GM21447 (cell line): ENCODE measurements at regions not wholly inside any gene's neighbourhood (a gene's known extent, or its start where the extent isn't known, plus 50 kb on each side); places are given as distances from the start of the nearest gene placed in this dataset.
"Not testable (repeated sequence)": the region's sequence is repeated elsewhere in the genome, so short reads cannot be mapped to it uniquely, and the experiment has no call there.

Experiments used
- ATAC-seq: cut with Tn5 transposase; IDR thresholded peaks from one replicate; pipeline ENCODE4 v1.9.1; 2021; ENCODE audit not compliant: unreplicated experiment

DNA sequence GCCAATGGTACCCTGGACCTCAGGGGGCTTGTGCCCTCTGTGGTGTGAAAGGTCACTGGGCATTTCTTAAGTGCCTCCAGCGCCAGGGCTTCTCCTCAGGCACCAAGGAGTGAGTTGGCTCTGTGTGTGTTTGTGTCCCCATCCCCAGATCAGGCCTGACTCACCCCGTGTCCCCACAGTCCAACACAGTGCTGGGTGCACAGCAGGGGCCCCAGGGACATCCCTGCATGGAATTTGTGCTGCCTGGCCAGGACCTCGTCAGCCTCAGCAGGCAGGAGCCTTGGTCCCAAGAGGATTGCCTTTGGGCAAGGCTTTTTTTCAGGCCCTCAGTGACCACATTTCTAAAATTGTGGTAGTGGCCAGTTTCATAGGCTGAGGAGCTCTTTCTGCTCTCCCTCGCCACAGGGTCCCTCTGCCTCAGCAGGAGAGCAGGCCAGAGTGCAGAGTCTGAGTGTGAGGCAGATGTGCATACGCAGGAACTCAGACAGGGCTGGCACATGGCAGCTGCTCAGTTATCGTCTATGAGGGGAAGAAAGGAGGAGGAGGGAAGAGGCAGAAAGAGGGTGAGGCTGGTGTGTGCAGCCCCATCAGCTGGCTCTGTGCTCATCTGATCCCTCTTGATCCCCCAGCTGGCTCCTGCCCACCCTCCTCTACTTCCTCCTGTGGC lies 215.6 kb downstream of the RPLP1 start:
- ATAC-seq: no peak

- ATAC-seq: peak; percentile 58
Measured at GRCh38 chr15:69668963-69669362, 216.3 kb downstream of the RPLP1 start.

DNA sequence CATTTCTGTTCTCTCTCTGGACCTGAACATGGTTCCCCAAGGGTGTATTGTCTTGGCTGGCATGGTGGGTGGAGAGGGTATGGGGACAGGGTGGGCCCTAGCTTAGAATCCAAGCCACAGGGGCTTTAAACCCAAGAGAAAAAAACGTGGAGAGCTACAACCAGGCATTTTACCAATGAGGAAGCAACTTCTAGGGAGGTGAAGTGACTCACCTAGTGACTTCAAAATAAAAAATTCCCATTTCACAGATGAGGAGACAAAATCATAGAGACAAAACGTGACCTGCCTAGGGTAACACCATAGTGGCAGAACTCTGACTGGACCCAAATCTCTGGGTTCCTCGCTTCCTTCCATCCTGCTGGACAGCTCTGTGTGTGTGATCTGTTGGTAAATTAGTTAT lies 216.8 kb downstream of the RPLP1 start:
- no peak for ATAC-seq

DNA sequence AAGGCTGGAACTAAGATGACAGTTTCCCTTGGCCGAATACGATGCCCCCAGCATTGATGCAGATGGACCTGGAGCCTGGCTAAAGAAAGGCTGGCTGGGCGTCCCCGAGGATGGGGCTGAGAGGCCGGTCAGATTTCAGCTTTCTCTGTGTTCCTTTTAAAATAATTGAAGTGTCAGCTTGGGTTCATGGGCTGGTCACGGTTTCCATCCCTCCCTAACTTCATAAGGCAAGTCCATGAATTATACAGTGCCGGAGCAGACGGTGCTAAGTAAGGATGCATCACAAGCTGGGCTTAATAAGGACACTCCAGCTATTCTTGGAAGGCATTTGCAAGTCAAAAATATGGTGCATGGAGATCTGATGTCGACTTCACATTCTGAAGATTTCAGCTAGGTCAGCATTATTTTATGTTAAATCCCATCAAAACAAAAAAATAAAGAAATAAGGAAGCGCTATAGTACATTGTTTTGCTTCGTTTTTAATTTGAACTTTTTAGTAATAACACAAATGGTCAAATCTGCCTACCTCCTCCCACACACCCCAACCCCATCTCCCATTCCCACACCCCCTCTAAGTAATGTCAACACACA lies 220.8 kb downstream of the RPLP1 start:
- ATAC-seq: no peak

- no peak for ATAC-seq
Measured at GRCh38 chr15:69675731-69676130, 223.1 kb downstream of the RPLP1 start.

DNA sequence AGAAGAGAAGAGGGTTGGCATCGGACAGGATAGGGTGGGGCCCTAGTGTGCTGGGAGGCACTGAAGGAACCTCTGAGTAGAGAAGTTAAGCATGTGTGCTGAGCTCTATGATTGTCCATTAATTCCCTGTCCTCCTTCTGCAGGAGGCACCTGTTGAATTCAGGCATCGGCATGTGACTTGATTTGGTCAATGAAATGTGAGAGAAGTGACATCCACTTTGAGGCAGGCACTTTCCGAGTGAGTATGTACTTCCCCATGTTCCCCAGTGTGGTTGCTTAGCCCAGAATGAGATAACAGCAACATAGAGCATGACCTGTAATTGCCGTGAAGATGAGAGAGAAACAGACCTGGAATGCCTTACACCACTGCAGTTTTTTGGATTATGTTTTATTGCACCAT lies 224.8 kb downstream of the RPLP1 start:
- no peak for ATAC-seq

- ATAC-seq: peak; percentile 95
Measured at GRCh38 chr15:69679623-69680228, 227.1 kb downstream of the RPLP1 start.

- ATAC-seq: not testable (repeated sequence)
Measured at GRCh38 chr15:69684823-69685222, 232.2 kb downstream of the RPLP1 start.

GRCh38 chr15:69685512-69686452 lies 233.2 kb downstream of the RPLP1 start:
- no peak for ATAC-seq

GRCh38 chr15:69686626-69687025 lies 234.0 kb downstream of the RPLP1 start:
- no peak for ATAC-seq

DNA sequence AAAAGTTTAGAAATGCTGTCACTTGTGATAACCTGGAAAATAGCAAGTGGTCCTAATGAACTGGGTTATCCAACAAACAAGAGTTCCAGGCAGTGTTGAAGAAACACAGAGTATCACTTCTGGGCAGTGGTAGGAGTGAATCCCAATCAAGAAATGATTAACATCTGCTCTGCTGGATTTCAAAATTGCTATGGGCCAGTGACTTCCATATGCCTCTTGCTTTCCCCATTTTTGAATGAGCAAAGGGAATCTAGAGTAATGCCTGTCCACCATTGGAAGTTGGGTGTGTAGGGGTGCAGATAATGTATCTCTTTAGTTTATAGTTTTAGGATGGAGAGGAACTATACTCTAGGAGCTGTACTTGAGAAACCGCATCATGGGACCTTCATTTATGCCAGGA lies 236.5 kb downstream of the RPLP1 start:
- no peak for ATAC-seq

DNA sequence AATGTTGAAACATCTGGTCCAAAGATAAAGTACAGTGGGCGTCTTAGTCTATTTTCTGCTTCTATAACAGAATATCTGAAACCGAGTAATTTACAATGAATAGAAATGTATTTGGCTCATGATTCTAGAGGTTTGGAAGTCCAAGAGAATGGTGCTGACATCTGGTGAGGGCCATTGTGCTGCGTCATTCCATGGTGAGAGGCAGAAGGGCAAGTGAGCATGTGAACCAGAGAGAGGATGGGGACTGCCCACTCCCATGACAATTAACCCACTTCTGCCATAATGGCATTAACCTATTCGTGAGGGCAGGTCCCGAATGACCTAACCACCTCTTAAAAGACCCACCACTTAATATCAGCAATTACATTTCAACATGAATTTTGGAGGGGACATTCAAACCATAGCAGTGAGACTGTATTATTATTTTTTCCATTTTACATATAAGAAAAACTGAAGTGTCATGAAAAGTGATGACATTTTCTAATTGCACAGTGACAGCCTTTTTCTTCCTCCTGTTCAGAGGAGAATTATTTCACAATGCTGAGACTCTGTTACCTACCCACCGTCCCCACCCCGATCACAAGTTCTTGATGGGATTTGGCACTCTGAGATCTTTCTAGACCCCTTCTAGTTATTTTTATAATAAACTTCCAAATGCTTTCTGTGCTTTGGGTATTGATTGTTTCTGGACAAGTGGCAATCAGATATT lies 238.8 kb downstream of the RPLP1 start:
- ATAC-seq: no peak

GRCh38 chr15:69692342-69692741 lies 239.7 kb downstream of the RPLP1 start:
- no peak for ATAC-seq

DNA sequence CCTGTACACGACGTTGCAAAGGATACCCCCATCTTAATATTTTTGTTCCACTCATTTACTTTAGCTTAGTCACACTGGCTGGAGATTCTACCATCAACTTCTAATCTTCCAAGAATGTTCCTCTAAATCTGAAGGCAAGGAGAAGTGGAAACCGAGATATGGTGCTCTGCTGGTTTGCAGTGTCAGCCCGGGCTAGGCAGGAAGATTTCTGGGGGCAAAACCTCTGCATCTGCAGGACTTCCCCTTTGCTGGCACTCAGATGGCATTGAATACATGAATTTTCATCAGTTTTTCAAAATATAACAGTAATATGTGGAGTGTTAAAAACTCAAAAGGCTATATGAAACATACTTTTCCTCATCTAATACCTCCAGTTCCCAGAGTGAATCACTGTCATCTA lies 240.4 kb downstream of the RPLP1 start:
- no peak for ATAC-seq

DNA sequence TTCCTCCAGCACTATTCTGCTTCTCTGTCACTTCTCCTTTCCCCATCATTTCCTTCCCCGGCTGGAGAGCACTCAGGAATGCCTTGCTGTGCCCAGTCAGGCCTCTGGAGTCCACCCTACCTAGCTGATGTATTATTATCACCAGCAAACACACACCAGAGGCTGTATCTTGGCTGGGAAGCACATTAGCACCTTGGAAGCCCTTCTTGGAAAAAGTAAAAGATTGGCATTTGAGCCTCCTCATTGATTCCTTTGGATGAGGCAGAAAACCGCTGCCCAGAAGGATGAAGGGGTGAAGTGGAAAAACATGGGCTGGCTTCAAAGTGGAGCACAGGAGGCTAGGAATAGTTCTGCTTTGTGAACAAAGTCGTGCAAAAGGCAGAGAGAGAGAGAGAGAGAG lies 244.3 kb downstream of the RPLP1 start:
- no peak for ATAC-seq

DNA sequence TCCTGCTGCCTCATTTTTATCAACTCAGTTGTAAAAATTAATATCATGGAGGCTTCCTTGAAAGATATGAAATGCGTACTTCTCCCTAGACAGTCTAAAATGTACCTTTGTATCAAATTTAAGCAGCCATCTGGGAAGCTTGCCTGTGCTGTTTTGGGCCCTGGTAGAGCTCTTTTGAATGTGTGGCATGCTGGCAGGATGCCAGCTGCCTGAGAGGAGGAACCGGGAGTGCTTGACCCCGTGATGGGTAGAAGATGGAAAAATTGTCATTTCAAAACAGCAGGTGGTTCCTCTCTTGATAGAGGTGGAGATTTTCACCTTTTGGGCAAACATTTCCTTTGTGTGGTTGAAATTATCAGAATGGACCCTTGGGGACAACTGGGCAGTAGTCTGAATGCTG lies 245.3 kb downstream of the RPLP1 start:
- ATAC-seq: no peak

GRCh38 chr15:69699096-69699495 lies 246.5 kb downstream of the RPLP1 start:
- no peak for ATAC-seq

GRCh38 chr15:69700380-69700779 lies 247.8 kb downstream of the RPLP1 start:
- no peak for ATAC-seq

DNA sequence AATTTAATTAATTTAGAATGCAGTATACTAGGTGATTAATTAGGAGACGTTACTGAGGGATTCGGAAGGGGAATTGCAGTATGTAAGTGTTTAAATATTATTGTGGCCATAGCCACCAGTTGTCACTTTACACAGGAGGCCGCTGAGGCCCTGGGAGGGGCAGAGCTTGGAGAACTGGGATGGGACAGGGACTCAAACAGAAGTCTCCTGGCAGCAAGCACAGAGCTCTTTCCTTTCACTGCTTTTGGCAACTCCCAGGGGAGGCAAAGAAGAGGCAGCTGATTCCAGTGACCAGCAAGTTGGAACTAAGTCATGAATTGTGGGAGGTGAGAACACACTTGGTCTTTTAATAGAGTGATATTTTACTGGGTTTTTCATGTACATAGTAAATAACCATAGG lies 248.6 kb downstream of the RPLP1 start:
- ATAC-seq: no peak

DNA sequence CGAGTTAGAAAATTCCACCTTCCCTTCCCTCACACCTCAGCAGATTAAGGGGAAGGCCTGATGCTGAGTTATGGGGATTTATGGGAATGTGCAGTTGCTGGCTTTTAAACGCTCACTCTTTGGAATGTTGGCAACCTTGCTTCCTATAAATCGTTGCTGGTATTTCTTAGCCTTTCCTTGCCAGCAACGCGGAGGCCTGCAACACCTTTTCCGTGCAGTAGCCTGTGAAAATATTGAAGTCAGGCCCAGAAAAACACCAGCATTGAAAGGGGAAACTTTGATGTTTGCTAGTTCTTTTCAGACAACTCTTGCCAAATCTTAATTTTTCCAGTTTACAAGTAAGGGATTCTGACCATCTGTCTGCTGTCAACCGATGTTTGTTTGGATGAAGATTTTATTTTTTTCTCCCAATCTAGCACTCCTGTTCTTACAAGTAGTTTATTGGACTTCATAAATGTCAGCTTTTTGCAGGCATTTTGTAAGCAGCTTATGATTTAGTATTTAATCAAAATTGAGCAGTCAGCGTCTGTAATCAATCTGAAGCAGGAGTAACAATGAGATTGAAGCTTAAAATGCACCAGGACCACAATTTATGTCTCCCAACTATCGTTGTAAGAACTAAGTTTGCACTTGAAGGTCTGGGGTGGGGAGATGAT lies 251.0 kb downstream of the RPLP1 start:
- ATAC-seq: no peak
